Endothelial cell of umbilical vein (primary cell): ENCODE measurements at regions not wholly inside any gene's neighbourhood (a gene's known extent, or its start where the extent isn't known, plus 50 kb on each side); places are given as distances from the start of the nearest gene placed in this dataset.

ENCODE experiments used
- BruUV-seq: library from RNA; stranded (reverse); fragments of 400-500 nt; replicated peaks from 2 replicates; lab custom pipeline; 2021; lab: Mats Ljungman, UMichigan
- CTCF ChIA-PET: fragments of 300-600, 350-600 bp; sonication (Branson Sonifier 250); formaldehyde crosslinking; loops from one replicate; lab custom pipeline; 2021; ENCODE audit warnings: antibody characterized with exemption, inconsistent platforms; lab: Charles Lee
- POLR2A ChIA-PET: fragments of 300-600, 350-600 bp; sonication (Branson Sonifier 250); formaldehyde crosslinking; loops from one replicate; lab custom pipeline; 2021; ENCODE audit warnings: antibody characterized with exemption, inconsistent platforms; lab: Charles Lee
- DNase-seq: peaks from one replicate; pipeline ENCODE4 v3.0.0-alpha.2; 2011; ENCODE audit warnings: low read depth, low spot score
- FAIRE-seq: peaks from 2 replicates; lab custom pipeline; 2011; peaks lifted over from hg19 to GRCh38; lab: Jason Lieb, UNC
- H2AFZ ChIP-seq: 2 replicates; pipeline ENCODE4 v1.6.0; 2012; ENCODE audit warnings: low read depth, low read length, control low read depth, inconsistent platforms
- H3K27ac ChIP-seq: 2 replicates; pipeline ENCODE4 v1.5.1; 2011; ENCODE audit warnings: low read depth, mild to moderate bottlenecking, control low read depth, low read length, moderate library complexity; ENCODE audit not compliant: insufficient read depth
- H3K27me3 ChIP-seq, 2 experiments: 2 replicates each; pipeline versions ENCODE4 v1.6.0 to v1.6.1; 2011; ENCODE audit warnings: low read length in 2 of 2, mixed read lengths in 1 of 2; ENCODE audit not compliant: control insufficient read depth in 2 of 2, insufficient read depth in 2 of 2
- H3K36me3 ChIP-seq, 2 experiments: 2 replicates in 1 of 2; 3 replicates in 1 of 2; pipeline ENCODE4 v1.5.1; 2011; ENCODE audit warnings: low read length in 2 of 2, mild to moderate bottlenecking in 1 of 2, moderate library complexity in 1 of 2; ENCODE audit not compliant: control insufficient read depth in 2 of 2, insufficient read depth in 2 of 2; ENCODE audit errors: extremely low read depth in 1 of 2
- H3K4me1 ChIP-seq: 3 replicates; pipeline ENCODE4 v1.5.1; 2011; ENCODE audit warnings: mild to moderate bottlenecking, low read length; ENCODE audit not compliant: control insufficient read depth, insufficient read depth; ENCODE audit errors: extremely low read depth
- H3K4me2 ChIP-seq: 2 replicates; pipeline ENCODE4 v1.6.1; 2011; ENCODE audit warnings: low read length, control low read depth, mixed read lengths; ENCODE audit not compliant: insufficient read depth
- H3K4me3 ChIP-seq, 3 experiments: fragments of 200-600 bp in 1 of 3; sonication (generic), shearing (Covaris generic) in 1 of 3; replicated peaks in 1 of 3; 2 replicates each; pipeline ENCODE4 v1.5.1; 2011 to 2016; ENCODE audit warnings: control low read depth in 3 of 3, low read length in 3 of 3, mild to moderate bottlenecking in 2 of 3, inconsistent platforms in 1 of 3, low read depth in 1 of 3, moderate library complexity in 1 of 3; ENCODE audit not compliant: insufficient read depth in 1 of 3
- H3K79me2 ChIP-seq: 2 replicates; pipeline ENCODE4 v1.6.0; 2012; ENCODE audit warnings: low read length, inconsistent platforms; ENCODE audit not compliant: control insufficient read depth, insufficient read depth
- H3K9ac ChIP-seq: replicated peaks from 2 replicates; pipeline ENCODE3; 2011; ENCODE audit warnings: low read length, control low read depth; ENCODE audit not compliant: insufficient read depth; ENCODE audit errors: extremely low read depth
- H3K9me1 ChIP-seq: replicated peaks from 3 replicates; pipeline ENCODE4 v1.6.0; 2011; ENCODE audit warnings: mild to moderate bottlenecking, low read length; ENCODE audit not compliant: control insufficient read depth, insufficient read depth; ENCODE audit errors: extremely low read depth
- H3K9me3 ChIP-seq: replicated peaks from 2 replicates; pipeline ENCODE4 v1.5.1; 2012; ENCODE audit warnings: low read length, inconsistent platforms; ENCODE audit not compliant: control insufficient read depth, insufficient read depth
- H4K20me1 ChIP-seq: replicated peaks from 2 replicates; pipeline ENCODE3; 2011; ENCODE audit warnings: mild to moderate bottlenecking, low read length; ENCODE audit not compliant: control insufficient read depth, insufficient read depth; ENCODE audit errors: extremely low read depth
- EZH2 ChIP-seq: IDR thresholded peaks from 2 replicates; pipeline ENCODE4 v1.6.1; 2012; ENCODE audit warnings: borderline replicate concordance, low read depth, mild to moderate bottlenecking, moderate library complexity, low read length, inconsistent platforms; ENCODE audit not compliant: severe bottlenecking
- FOS ChIP-seq: IDR thresholded peaks from 2 replicates; pipeline ENCODE4 v1.6.1; 2011; ENCODE audit warnings: mild to moderate bottlenecking, low read length, moderate library complexity, borderline replicate concordance; ENCODE audit not compliant: insufficient read depth
- GATA2 ChIP-seq: IDR thresholded peaks from 2 replicates; pipeline ENCODE4 v1.7.0; 2011; ENCODE audit warnings: low read depth, mild to moderate bottlenecking, moderate library complexity, mixed read lengths, low read length; ENCODE audit not compliant: insufficient read length, insufficient read depth
- JUN ChIP-seq: IDR thresholded peaks from 2 replicates; pipeline ENCODE4 v1.6.1; 2011; ENCODE audit warnings: borderline replicate concordance, low read depth; ENCODE audit not compliant: insufficient read length, insufficient read depth
- MYC ChIP-seq: IDR thresholded peaks from one replicate; pipeline ENCODE4 v1.6.1; 2011; ENCODE audit warnings: mild to moderate bottlenecking, low read depth, low read length
- POLR2A ChIP-seq: IDR thresholded peaks from 2 replicates; pipeline ENCODE4 v1.6.1; 2012; ENCODE audit warnings: low read depth, mild to moderate bottlenecking, control low read depth, low read length
- POLR2AphosphoS5 ChIP-seq: IDR thresholded peaks from 2 replicates; pipeline ENCODE4 v1.6.1; 2012; ENCODE audit warnings: low read depth, mild to moderate bottlenecking, control low read depth, low read length, moderate library complexity; ENCODE audit not compliant: insufficient read depth
- dilution Hi-C: fragments of 300-500 bp; cut with MboI; formaldehyde crosslinking; loops from one replicate; pipeline ENCODE4 v1.15.0; 2019; ENCODE audit warnings: low sequenced_read_pairs; ENCODE audit not compliant: extremely low pct_ligation_motif_present
- intact Hi-C: fragments of 100-400 bp; cut with micrococcal nuclease; formaldehyde crosslinking; loops from one replicate; pipeline ENCODE4 v1.10.0; 2022
- TF ChIP-seq, protein P1 (sequence below), 2 donors: IDR thresholded peaks; 1 replicate in 1 of 2; 2 replicates in 1 of 2; pipeline ENCODE4 v1.5.1; 2011; ENCODE audit warnings: low read length in 2 of 2, mild to moderate bottlenecking in 2 of 2, moderate library complexity in 2 of 2, control low read depth in 1 of 2, inconsistent platforms in 1 of 2, low read depth in 1 of 2; ENCODE audit not compliant: insufficient read depth in 1 of 2; ENCODE audit errors: extremely low read depth in 1 of 2
- TF ChIP-seq, protein P2 (sequence below): IDR thresholded peaks from 2 replicates; pipeline ENCODE4 v1.6.1; 2011; ENCODE audit not compliant: insufficient read depth, insufficient read length

- POLR2A ChIA-PET, result no interaction called here
- intact Hi-C loops (no loop called here), dilution Hi-C loops (no loop called here)
- Histone ChIP-seq H3K9me1 (no peaks in the 10 kb centered on the region), H3K27me3 (no peaks in the 10 kb centered on the region), H3K9me3 (no peaks in the 10 kb centered on the region), H3K27ac (no peak overlapping the region), H3K79me2 (no peaks in the 10 kb centered on the region), H3K4me3 (no peak overlapping the region), H3K4me2 (no peak overlapping the region), H4K20me1 (no peaks in the 10 kb centered on the region), H2AFZ (no peak overlapping the region), H3K4me1 (no peaks in the 10 kb centered on the region), H3K9ac (no peak overlapping the region), H3K36me3 (no peaks in the 10 kb centered on the region)
- no TSS peak for BruUV-seq
- FAIRE-seq (no peak), DNase-seq (no peak)
- TF ChIP-seq, protein P1, sequence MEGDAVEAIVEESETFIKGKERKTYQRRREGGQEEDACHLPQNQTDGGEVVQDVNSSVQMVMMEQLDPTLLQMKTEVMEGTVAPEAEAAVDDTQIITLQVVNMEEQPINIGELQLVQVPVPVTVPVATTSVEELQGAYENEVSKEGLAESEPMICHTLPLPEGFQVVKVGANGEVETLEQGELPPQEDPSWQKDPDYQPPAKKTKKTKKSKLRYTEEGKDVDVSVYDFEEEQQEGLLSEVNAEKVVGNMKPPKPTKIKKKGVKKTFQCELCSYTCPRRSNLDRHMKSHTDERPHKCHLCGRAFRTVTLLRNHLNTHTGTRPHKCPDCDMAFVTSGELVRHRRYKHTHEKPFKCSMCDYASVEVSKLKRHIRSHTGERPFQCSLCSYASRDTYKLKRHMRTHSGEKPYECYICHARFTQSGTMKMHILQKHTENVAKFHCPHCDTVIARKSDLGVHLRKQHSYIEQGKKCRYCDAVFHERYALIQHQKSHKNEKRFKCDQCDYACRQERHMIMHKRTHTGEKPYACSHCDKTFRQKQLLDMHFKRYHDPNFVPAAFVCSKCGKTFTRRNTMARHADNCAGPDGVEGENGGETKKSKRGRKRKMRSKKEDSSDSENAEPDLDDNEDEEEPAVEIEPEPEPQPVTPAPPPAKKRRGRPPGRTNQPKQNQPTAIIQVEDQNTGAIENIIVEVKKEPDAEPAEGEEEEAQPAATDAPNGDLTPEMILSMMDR (IDR thresholded peaks at IDR 0.05; ENCODE audit: extremely low read depth in 1 of 2, insufficient read depth in 1 of 2, low read depth in 1 of 2, low read length in 2 of 2), result no peak
- no peak for TF ChIP-seq GATA2
- no peak for TF ChIP-seq FOS
- TF ChIP-seq MYC, result no peak
- no peak for TF ChIP-seq EZH2
- no peak for TF ChIP-seq POLR2A
- TF ChIP-seq, protein P2, sequence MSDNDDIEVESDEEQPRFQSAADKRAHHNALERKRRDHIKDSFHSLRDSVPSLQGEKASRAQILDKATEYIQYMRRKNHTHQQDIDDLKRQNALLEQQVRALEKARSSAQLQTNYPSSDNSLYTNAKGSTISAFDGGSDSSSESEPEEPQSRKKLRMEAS, result no peak
- no peak for TF ChIP-seq POLR2AphosphoS5
- no peak for TF ChIP-seq JUN
- CTCF ChIA-PET, result no interaction called here
Observed at GRCh38 chr1:177744906-177745305, 225.0 kb downstream of the SEC16B start.
